Esophagus (tissue), 2 donors: ENCODE measurements at regions not wholly inside any gene's neighbourhood (a gene's known extent, or its start where the extent isn't known, plus 50 kb on each side); places are given as distances from the start of the nearest gene placed in this dataset.

Source experiments
- H3K27ac ChIP-seq, 2 donors: one replicate each; pipeline ENCODE4 v1.5.1; 2013; ENCODE audit warnings: low read depth in 2 of 2, mild to moderate bottlenecking in 2 of 2, inconsistent platforms in 1 of 2, low read length in 1 of 2, moderate library complexity in 1 of 2
- H3K27me3 ChIP-seq, 2 donors: one replicate each; pipeline ENCODE4 v1.6.1; 2013; ENCODE audit warnings: low read length in 2 of 2, control low read depth in 1 of 2, mild to moderate bottlenecking in 1 of 2; ENCODE audit not compliant: insufficient read depth in 2 of 2, control insufficient read depth in 1 of 2
- H3K36me3 ChIP-seq, 2 donors: one replicate each; pipeline ENCODE4 v1.6.1; 2013; ENCODE audit warnings: low read length in 1 of 2; ENCODE audit not compliant: control insufficient read depth in 2 of 2, insufficient read depth in 2 of 2
- H3K4me1 ChIP-seq, 2 donors: one replicate each; pipeline ENCODE4 v1.6.1; 2013; ENCODE audit warnings: low read length in 1 of 2; ENCODE audit not compliant: control insufficient read depth in 2 of 2, insufficient read depth in 2 of 2
- H3K4me3 ChIP-seq, 2 donors: one replicate each; pipeline ENCODE4 v1.5.1; 2013; ENCODE audit warnings: low read length in 2 of 2, mild to moderate bottlenecking in 2 of 2, low read depth in 1 of 2, moderate library complexity in 1 of 2
- H3K9me3 ChIP-seq, 2 donors: one replicate each; pipeline ENCODE4 v1.6.1; 2013; ENCODE audit warnings: mild to moderate bottlenecking in 2 of 2, low read depth in 1 of 2, low read length in 1 of 2, moderate library complexity in 1 of 2; ENCODE audit not compliant: control insufficient read depth in 2 of 2, insufficient read depth in 1 of 2
- WGBS, 2 donors: extraction: QIAGEN DNeasy Blood & Tissue Kit; methylation state at CpG; one replicate each; pipeline ENCODE4 v1.1.7; 2013; 5-methylcytosine and 5-hydroxymethylcytosine counted together
- donor health status: healthy with polysubstance abuse.
- donor health status: Bipolar disorder and iron deficiency.

GRCh38 chr2:177314722-177315264 is 50.3 kb upstream of the NFE2L2 start:
- WGBS, 2 donors = 47 to 61% methylated on average over 1 of the region's 1 CpG
- no peaks in the 10 kb centered on the region for H3K36me3 ChIP-seq
- peak overlapping the region in 1 of 2 donors; percentile 31 for H3K4me3 ChIP-seq
- peak overlapping the region; percentile 88 to 92 for H3K27ac ChIP-seq
- H3K27me3 ChIP-seq = no peaks in the 10 kb centered on the region
- H3K4me1 ChIP-seq = peaks cover 0 to 2% of the 10 kb centered on the region in 2 donors
- H3K9me3 ChIP-seq = no peaks in the 10 kb centered on the region

GRCh38 chr2:177315364-177315763 is 50.8 kb upstream of the NFE2L2 start:
- H3K9me3 ChIP-seq = no peaks in the 10 kb centered on the region
- H3K4me1 ChIP-seq = peaks cover 0 to 2% of the 10 kb centered on the region in 2 donors
- no peaks in the 10 kb centered on the region for H3K36me3 ChIP-seq
- 48 to 50% methylated on average over 3 of the region's 3 CpGs for WGBS, 2 donors
- H3K4me3 ChIP-seq = no peak overlapping the region
- no peaks in the 10 kb centered on the region for H3K27me3 ChIP-seq
- H3K27ac ChIP-seq = peak overlapping the region; percentile 81 to 86

- 54 to 72% methylated on average over 1 of the region's 1 CpG for WGBS, 2 donors
- Histone ChIP-seq H3K27me3 (no peaks in the 10 kb centered on the region), H3K36me3 (no peaks in the 10 kb centered on the region), H3K9me3 (no peaks in the 10 kb centered on the region), H3K4me3 (no peak overlapping the region), H3K27ac (peak overlapping the region in 1 of 2 donors; percentile 81), H3K4me1 (peaks cover 0 to 2% of the 10 kb centered on the region in 2 donors)
These were observed 52.2 kb upstream of the NFE2L2 start for GRCh38 chr2:177316756-177317155.

- Histone ChIP-seq H3K27me3 (no peaks in the 10 kb centered on the region), H3K36me3 (no peaks in the 10 kb centered on the region), H3K4me3 (no peak overlapping the region), H3K27ac (no peak overlapping the region), H3K9me3 (no peaks in the 10 kb centered on the region), H3K4me1 (peaks cover 0 to 4% of the 10 kb centered on the region in 2 donors)
These were observed 52.9 kb upstream of the NFE2L2 start for GRCh38 chr2:177317443-177317842.

GRCh38 chr2:177317857-177318256 is 53.3 kb upstream of the NFE2L2 start:
- H3K27ac ChIP-seq = no peak overlapping the region

GRCh38 chr2:177318613-177319012 is 54.1 kb upstream of the NFE2L2 start:
- Histone ChIP-seq H3K27ac (no peak overlapping the region), H3K4me1 (peaks cover 0 to 5% of the 10 kb centered on the region in 2 donors), H3K4me3 (no peak overlapping the region)

More at GRCh38 chr2:177317857-177318256, 53.3 kb upstream of the NFE2L2 start:
- H3K9me3 ChIP-seq = no peaks in the 10 kb centered on the region
- H3K4me3 ChIP-seq = no peak overlapping the region
- WGBS, 2 donors = 63 to 67% methylated on average over 1 of the region's 1 CpG
- peaks cover 0 to 5% of the 10 kb centered on the region in 2 donors for H3K4me1 ChIP-seq
- no peaks in the 10 kb centered on the region for H3K27me3 ChIP-seq
- H3K36me3 ChIP-seq = no peaks in the 10 kb centered on the region

GRCh38 chr2:177320596-177320995 is 56.1 kb upstream of the NFE2L2 start:
- no peak overlapping the region for H3K27ac ChIP-seq
- H3K4me1 ChIP-seq = peaks cover 0 to 5% of the 10 kb centered on the region in 2 donors
- H3K4me3 ChIP-seq = no peak overlapping the region
- H3K9me3 ChIP-seq = no peaks in the 10 kb centered on the region
- WGBS, 2 donors = 85 to 93% methylated on average over 2 of the region's 2 CpGs
- H3K36me3 ChIP-seq = no peaks in the 10 kb centered on the region
- H3K27me3 ChIP-seq = no peaks in the 10 kb centered on the region

More at GRCh38 chr2:177318613-177319012, 54.1 kb upstream of the NFE2L2 start:
- Histone ChIP-seq H3K36me3 (no peaks in the 10 kb centered on the region), H3K27me3 (no peaks in the 10 kb centered on the region), H3K9me3 (no peaks in the 10 kb centered on the region)
- WGBS, 2 donors = 73 to 74% methylated on average over 1 of the region's 1 CpG

- 51 to 56% methylated on average over 5 of the region's 5 CpGs for WGBS, 2 donors
- H3K4me1 ChIP-seq = peaks cover 0 to 3% of the 10 kb centered on the region in 2 donors
- no peaks in the 10 kb centered on the region for H3K9me3 ChIP-seq
- no peak overlapping the region for H3K4me3 ChIP-seq
- peak overlapping the region; percentile 70 to 71 for H3K27ac ChIP-seq
- no peaks in the 10 kb centered on the region for H3K27me3 ChIP-seq
- H3K36me3 ChIP-seq = no peaks in the 10 kb centered on the region
These were observed 58.3 kb upstream of the NFE2L2 start for GRCh38 chr2:177322801-177323261.

GRCh38 chr2:177324797-177325196 is 60.3 kb upstream of the NFE2L2 start:
- no peak overlapping the region for H3K4me3 ChIP-seq
- H3K36me3 ChIP-seq = no peaks in the 10 kb centered on the region
- H3K4me1 ChIP-seq = peaks cover 0 to 3% of the 10 kb centered on the region in 2 donors
- no peaks in the 10 kb centered on the region for H3K27me3 ChIP-seq
- no peak overlapping the region for H3K27ac ChIP-seq
- H3K9me3 ChIP-seq = no peaks in the 10 kb centered on the region
- 44 to 71% methylated on average over 3 of the region's 3 CpGs for WGBS, 2 donors

GRCh38 chr2:177325554-177325953 is 61.0 kb upstream of the NFE2L2 start:
- H3K27me3 ChIP-seq = no peaks in the 10 kb centered on the region
- WGBS, 2 donors = 52 to 57% methylated on average over 1 of the region's 1 CpG
- H3K27ac ChIP-seq = no peak overlapping the region
- no peaks in the 10 kb centered on the region for H3K36me3 ChIP-seq
- H3K9me3 ChIP-seq = no peaks in the 10 kb centered on the region
- peaks cover 0 to 3% of the 10 kb centered on the region in 2 donors for H3K4me1 ChIP-seq
- no peak overlapping the region for H3K4me3 ChIP-seq
